ENCODE measurements at regions not wholly inside any gene's neighbourhood (a gene's known extent, or its start where the extent isn't known, plus 50 kb on each side); places are given as distances from the start of the nearest gene placed in this dataset.

DNA sequence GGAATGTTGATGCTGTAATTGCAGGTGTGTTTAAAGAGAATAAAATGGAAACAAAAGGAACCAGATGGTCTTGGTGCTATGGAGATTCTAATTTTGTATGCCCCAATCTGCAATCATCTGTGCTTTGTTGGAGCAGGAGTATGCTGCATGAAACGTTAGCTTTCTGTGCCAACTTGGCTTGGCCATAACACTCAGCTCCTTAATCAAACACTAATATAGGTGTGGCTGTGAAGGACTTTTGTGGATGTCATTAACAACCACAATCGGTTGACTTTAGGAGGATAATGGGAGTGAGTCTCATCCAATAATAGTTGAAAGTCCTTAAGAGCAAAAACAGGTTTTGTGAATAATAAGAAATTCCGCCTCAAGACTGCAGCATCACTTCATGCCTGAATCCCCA is 399.2 kb downstream of the NLGN4X start:
- DNase-seq = no peak

DNA sequence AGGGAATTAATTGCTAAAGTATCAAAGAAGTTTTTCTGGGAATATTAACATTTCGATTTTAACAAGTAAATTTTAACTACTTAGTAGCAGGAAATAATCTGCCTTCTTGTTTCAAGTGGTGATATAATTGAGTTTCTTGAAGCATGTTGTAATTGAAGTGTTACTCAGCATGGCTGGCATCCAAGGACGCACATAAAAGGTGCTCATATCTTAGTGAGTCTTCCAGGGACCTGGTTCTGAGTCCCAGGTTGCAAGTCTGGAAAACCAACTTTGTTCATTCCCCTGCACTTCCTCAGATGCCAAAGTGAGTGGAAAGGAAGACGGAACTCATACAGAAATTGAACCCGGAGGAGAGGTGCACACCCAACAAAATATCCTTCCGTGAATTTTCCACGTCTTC is 399.6 kb downstream of the NLGN4X start:
- DNase-seq = no peak

DNA sequence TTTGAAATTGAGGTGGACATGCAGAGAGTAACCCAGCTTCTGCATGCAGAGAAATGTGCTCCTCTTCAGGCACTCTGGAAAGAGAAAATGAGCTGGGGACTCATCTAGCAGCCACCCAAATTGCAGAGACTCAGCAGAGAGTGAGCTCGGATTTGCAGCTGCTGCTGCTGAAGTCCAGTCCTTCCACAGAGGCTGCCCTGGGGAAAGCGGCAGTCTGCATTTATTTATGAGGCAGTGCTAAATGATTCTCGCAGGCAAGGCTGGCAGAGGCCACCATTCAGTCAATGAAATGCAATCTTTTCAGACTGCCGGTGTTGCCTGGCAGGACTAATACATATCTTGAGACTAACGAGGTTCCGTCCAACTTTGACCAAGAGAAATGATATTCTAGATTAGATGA is 404.8 kb downstream of the NLGN4X start:
- DNase-seq = no peak

DNA sequence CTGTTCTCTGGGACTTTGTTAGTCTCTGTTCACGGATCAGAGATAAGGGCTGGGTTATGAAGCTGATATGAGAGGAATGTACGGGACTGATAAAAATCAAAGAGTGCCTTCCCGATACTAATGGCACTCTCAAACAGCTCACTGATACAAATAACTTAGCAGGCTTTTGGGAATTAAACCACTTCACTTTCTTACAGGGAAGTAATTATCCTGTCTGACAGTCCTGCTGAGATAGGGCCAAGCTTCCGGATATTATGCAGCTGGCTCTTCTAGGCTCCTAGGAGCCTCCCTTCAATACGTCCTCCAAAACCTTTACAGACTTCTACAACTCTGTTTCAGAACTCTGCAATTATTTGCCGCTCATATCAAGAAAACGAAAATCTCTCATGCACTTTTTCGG is 418.0 kb downstream of the NLGN4X start:
- DNase-seq = no peak

DNA sequence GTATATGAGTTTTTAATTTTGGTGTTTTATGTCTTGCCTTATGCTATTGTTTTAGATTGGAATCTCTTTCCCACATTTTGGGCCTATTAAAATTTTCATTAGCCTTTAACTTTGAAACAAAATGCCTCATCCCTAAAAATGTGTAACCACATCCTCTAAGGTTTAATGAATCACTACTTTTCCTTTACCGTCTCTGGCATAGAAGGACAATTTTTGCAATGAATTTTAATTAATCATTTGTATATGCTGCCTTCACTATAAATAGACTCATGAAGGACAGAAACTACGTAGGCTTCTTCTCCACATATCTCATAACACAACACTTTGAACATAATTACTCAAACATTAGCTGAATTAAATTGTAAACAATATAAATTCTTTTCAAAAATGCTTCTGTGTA is 421.5 kb downstream of the NLGN4X start:
- DNase-seq = no peak

DNA sequence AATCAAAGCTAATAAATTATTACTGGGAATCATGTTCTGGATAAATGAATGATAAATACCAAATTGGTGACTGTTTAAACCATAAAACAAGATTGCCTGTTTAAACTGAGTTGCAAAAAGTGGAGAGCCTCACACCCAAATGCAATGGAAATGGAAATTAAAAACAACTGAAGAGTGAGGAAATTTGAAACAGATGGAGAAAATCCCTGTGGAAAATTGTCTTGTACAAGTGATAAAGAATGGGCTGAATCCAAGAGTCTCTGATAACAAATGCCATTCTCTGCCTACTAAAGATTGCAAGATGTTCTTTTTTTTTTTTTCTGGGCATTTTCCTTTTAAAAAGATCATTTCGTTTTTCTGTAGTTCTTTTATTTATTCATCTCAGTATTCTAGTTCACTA is 426.3 kb downstream of the NLGN4X start:
- no peak for DNase-seq

DNA sequence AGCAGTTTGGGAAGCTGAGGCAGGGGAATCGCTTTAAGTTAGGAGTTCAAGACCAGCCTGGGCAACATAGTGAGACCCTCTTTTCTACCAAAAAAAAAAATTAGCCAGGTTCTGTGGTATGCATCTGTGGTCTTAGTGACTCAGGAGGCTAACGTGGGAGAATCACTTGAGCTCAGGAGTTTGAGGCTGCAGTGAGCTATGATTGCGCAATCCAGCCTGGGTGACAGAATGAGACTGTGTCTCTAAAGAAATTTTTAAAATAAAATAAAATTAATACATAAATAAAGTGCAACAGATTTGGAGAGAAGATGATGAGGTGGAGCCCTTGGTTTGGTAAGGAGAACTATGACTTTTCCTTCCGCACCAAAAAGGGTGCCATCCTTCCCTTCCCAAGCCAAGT is 436.9 kb downstream of the NLGN4X start:
- no peak for DNase-seq

DNA sequence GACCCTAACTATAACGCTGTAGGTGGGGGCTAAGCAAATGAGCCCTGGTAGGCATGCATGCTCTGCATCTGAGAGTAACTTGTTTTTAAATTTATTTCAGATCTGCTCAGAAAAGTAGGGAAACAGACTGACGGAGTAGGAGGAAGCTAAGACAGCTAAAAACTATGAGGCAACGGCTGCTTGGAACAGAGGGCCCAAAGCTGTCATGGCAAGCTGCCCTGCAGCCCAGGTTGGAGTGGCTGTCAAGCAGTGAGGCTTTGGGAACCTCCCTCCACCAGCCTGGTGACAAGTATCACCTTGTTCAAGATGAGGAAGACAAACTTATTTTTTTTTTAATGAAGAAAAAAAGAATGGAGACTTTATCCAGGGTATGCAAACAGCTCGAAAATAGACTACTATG is 439.8 kb downstream of the NLGN4X start:
- no peak for DNase-seq

DNA sequence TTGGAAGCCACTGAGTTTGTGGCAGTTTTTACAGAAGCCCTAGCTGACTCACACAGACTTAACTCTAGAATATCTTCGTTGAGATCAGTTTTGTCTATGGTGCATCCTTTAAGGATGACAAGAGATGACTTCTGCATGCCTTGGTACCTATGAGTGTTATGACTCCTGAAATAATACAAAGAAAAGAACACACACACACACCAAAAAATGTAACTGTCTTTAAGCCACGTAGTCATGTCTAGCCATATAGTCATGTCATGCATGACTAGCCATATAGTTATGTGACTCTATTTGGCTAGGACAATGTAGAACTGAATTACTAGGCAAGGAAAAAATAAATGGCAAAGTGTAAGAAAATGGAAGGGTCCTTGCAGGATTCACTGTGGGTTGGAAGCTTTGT is 447.8 kb downstream of the NLGN4X start:
- DNase-seq = no peak

DNA sequence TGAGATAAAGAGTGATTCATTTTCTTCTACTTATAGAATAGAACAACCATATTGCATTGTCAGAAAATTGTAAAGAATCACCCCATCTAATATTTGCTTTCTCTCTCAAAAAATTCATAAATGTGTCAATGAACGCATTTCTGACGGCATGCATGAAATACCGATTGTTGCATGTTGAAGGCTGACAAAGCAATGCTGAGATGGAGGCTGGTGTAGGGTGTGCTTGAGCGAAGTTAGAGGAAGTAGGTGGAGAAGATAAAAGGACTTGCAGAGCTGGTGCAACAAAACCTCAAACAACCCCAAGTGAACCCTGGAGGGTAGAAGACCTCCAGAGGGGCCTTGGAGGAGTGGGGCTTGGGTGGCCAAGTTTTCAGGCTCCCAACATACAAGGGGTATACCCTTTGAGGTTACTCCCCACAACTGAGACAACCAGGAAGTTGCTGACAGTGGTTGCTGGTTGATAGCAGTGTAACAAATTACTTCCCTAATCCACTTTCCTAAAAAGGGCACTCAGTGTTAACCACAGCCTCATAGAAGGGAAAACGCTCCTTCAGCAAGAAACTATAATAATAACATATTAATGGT is 452.7 kb downstream of the NLGN4X start:
- DNase-seq = no peak

DNA sequence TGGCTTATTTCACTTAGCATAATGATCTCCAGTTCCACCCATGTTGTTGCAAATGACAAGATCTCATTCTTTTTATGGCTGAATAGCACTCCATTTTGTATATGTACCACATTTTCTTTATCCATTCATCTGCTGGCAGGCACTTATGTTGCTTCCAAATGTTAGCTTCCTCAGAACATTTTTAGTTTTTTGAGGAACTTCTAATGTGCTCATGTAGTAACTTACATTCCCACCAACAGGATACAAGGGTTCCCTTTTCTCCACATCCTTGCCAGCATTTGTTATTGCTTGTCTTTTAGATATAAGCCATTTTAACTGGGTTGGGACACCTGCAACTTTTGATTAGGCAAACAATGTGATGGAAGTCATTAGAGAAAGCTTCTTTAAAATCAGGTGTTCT is 454.2 kb downstream of the NLGN4X start:
- DNase-seq = no peak

DNA sequence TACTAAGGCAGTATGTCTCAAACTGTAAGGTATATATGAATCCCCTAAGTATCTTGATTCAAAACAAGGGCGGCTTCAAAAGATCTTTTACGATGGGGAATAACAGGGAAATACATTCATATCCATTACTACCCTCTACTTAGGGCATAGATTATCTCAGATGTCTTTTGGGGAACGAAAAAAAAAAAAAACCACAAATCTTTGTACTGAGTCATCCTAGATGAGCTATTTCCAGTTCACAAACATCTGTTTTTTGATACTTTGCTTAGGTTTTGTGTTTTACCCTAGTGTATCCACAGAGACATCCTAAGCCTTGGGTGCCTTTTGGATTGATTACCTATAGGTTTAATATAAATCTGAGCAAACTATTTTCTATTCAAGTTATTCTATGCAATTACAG is 457.2 kb downstream of the NLGN4X start:
- no peak for DNase-seq

DNA sequence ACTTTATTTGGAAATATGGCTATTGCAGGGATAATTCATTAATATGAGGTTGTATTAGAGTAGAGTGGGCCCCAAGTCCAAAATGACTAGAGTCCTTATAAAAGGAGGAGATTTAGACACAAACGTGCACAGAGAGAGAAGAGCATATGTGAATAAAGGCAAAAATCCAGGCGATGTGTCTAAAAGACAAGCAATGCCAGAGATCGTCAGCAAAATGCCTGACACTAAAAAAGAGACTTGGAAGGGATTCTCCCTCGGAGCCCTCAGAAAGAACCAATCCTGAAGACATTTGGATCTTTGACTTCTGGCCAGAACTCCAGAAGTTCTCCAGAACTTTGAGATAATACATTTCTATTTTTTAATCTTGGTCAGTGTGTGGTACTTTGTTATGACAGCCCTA is 472.1 kb downstream of the NLGN4X start:
- no peak for DNase-seq

DNA sequence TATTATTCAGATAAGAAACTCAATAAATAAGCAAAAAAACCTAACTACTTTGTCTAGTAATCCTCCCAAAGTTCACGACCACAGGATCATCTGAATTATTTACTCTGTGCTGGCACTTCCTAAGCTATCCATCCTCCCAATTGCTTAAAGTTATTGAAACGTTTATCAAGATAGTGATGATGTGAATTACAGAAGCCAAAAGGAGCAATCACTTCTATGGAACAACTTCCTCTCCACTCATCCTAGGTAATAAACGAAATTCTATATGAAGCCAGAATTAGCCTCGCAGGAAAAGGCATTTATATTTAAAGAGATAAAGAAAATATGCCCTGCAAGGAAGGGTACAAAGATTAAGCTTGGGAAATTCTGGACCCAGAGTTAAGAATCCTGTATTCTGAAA is 475.4 kb downstream of the NLGN4X start:
- DNase-seq = no peak

DNA sequence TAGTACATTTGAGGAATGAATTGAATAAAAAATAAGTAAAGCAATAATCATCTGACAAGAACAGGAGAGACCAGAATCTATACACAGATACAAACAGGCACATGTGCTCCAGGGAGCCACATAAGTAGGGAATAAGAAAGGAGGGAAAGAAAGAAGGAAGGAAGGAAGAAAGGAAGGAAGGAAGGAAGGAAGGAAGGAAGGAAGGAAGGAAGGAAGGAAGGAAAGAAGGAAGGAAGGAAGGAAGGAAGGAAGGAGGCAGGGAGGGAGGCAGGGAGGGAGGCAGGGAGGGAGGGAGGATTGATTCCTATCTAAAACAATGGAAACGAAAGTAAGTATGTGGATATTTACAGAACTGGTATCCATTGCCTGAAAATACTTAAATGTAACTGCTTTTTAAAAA is 475.8 kb downstream of the NLGN4X start:
- DNase-seq = no peak

DNA sequence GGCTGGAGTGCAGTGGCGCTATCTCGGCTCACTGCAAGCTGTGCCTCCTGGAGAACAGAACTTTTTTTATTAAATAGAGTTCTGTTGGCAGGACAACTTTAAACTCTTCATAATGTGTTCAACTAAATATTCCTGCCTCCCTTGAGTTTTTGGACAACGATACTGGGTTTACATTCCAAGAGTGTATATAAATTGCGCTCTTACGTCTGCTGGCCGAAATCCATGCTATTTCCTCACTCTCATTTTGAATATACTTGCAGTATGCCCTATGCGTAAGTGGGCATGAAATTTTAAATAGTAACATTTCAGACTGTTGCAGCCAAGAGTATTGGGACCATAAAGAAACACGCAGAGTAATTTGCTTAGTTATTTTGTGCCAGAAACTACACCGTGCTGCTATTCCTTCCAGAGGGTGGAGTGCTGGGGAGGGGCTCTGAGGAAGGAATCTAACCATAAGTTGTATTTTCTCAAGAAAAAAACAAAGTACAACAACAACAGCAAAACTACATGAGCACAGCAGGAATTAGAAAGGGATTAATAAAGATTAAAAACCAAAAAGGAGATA is 480.0 kb downstream of the NLGN4X start:
- no peak for DNase-seq

DNA sequence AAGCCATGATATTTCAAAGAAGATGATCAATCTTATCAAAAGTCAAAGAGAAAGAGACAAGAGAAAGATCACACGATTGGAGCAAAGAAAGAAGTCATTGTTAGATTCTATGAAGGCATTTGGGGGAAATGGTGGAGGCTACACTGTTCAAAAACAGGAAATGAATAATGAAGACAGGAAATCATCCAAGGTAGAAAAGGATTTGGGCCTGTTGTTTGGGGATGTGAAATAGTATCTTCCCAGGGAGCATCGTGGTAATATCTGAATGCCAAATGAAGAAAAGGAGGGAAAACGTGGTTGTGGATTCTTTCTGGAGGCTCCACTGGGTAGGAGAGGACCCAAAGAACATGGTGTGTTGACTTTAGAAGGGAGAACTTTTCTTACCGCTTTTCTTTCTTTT is 482.4 kb downstream of the NLGN4X start:
- no peak for DNase-seq

DNA sequence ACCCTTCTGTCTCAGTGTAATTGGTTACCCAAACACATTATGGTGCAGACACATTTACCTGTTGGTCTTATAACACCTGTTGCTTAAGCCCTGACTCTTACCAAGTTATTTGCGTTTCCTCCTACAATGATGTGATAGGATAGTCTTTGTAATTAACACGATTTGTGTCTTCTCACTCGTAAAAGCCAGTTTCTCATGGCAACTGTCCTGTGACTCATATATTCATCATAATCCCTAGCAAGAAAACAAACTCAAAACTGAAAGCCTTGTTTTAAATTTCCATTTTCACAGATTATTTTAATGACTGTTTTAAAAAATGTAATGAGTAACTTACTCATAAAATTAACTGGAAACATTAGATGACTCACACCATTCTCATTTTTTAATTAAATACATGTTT is 495.2 kb downstream of the NLGN4X start:
- no peak for DNase-seq

DNA sequence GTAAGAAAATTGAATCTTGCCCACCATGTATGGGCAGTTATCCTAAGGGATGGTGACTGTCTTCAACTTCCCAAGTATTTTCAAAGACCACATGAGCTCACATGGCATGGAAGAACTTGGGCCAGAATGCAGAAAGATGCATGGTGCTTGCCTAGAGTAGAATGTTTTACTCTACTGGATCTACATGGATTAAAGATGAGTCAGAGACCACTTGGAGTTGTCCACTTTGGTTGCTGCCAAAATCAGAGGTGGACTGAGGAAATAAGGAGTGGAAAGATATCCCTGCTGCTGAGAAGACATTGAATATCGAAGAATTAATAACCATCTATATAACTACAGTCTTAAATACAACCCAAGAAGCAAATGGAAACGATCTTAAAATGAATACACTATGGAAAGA is 498.1 kb downstream of the NLGN4X start:
- DNase-seq = no peak

DNA sequence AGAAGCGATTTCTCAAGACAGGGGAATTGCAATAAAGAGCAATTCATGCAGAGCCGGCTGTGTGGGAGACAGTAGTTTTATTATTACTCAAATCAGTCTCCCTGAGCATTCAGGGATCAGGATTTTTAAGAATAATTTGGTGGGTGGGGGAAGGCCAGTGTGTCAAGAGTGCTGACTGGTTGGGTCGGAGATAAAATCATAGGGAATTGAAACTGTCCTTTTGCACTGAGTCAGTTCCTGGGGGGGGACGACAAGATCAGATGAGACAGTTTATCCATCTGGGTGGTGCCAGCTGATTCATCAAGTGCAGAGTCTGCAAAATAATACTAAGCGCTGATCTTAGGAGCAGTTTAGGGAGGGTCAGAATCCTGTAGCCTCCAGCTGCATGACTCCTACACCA is 502.4 kb downstream of the NLGN4X start:
- no peak for DNase-seq

DNA sequence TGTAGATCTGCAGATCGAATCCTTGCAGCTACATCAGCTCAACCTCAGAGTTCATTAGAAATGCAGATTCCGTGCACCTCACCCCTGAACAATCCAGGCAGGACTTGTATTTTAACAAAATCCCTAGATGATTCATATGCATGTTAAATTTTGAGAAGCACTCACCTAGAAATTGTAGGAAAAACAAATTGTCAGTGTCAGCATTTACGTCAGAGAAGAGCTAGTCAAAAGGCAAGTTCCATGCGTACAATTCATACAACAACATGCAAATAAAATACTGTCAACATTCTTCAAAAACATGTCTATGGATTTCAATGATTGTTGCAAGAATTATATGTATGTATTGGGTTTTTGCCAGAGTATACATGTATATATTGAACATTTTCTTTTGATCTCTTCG is 504.5 kb downstream of the NLGN4X start:
- DNase-seq = no peak

DNA sequence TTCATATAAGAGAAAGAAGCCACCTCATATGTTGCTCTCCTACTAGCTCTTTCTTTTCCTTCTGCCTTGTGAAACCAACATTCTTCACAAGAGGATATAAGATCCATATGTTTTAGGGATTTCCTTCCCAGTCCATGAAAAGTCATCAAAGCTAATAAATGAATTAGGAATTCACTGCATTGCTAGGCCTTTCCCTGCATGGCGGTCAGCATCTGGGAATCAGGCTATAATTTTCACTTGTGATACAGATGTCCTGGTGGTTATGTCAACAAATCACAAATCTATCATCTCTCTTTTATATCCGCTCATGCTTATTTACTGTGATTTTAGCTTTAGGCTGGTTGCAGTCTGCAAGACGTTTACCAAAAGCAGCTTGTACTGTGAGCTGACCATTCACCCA is 510.0 kb downstream of the NLGN4X start:
- no peak for DNase-seq

DNA sequence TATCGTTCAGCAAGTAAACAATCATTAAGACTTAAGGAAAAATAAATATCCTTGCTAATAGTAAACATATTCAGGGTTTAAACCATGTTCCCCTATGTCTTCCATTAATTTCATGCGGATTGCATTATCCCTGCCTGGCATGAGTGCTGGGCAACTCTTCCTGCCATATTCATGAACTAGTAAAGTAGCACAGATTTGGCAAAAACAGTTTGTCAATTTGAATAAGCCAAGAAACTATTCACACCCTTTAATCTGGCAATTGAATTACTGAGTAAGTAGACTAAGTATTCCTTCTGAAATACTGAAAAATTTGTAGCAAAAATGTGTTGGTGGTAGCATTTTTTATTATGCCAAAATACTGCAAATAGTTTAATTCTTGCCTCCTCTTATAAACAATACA is 512.0 kb downstream of the NLGN4X start:
- no peak for DNase-seq

DNA sequence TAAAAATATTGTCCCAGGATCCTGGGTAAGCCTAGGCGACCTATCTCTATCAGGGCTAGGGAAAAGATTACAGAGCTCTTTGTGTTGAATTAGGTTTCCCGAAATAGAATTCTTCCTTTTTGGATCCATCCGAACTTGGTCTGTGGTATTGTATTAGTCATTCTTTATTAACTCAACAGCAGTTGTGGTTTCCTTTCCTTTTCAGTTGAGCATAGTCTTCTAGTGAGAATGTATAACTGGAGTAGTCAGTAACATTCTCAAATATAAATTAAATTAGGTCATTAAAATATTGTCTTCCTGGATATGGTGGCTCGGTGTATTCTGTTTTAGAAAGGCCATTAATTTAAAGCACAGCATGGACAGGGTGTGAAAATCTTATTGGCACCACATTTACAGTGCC is 520.4 kb downstream of the NLGN4X start:
- DNase-seq = no peak

DNA sequence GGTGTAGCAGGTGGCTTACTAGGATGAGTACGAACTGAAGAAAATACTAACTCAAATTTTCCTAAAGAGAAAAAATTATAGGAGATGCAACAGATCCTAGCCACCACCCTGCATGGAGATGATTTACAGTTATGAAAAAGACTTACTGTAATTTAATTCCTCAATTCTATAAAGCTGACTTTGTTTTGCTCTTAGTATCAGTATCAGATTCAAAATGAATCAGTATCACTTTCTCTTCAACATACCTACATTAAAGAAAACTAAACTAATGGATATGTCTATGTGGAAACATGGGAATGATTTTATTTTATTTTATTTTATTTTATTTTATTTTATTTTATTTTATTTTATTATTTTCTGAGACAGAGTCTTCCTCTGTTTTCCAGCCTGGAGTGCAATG is 525.8 kb downstream of the NLGN4X start:
- no peak for DNase-seq

DNA sequence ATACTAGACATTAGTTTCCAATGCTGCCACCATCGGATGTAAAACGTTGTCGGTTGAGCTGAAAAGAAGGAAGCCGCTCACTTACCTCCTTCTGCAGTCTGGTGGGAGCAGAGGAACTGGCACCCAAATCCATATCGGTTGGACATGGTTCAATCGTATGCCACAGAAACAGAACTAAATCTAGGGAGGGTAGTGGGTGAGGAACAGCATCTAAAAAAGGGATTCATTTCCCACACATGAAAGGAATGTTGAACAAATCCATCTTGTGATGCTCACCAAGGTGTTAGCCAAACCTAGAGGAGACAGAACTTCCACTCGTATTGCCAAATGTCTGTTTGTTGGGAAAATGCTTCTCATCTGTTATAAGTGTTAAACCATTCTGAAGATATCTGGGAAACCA is 532.7 kb downstream of the NLGN4X start:
- no peak for DNase-seq
